LNCaP clone FGC (cell line): ENCODE measurements at regions not wholly inside any gene's neighbourhood (a gene's known extent, or its start where the extent isn't known, plus 50 kb on each side); places are given as distances from the start of the nearest gene placed in this dataset.

ENCODE experiments used
- DNase-seq: peaks from one replicate; pipeline ENCODE4 v3.0.0-alpha.2; 2011; ENCODE audit warnings: low read depth
- H3K4me3 ChIP-seq: 2 replicates; pipeline ENCODE4 v1.5.1; 2011; ENCODE audit warnings: mild to moderate bottlenecking, low read depth, low read length, control low read depth
- CTCF ChIP-seq: IDR thresholded peaks from 2 replicates; pipeline ENCODE4 v1.5.1; 2012; ENCODE audit warnings: mild to moderate bottlenecking; ENCODE audit not compliant: control insufficient read depth, insufficient read depth; ENCODE audit errors: extremely low read depth

- H3K4me3 ChIP-seq, result no peak overlapping the region
- DNase-seq, result no peak
- no peak for TF ChIP-seq CTCF
These were observed 89.5 kb downstream of the ADRA2C start for GRCh38 chr4:3855646-3856045.

GRCh38 chr4:3856604-3857204 is 90.5 kb downstream of the ADRA2C start:
- H3K4me3 ChIP-seq, result no peak overlapping the region
- DNase-seq, result no peak
- TF ChIP-seq CTCF, result no peak

- no peak for DNase-seq
- H3K4me3 ChIP-seq, result no peak overlapping the region
- TF ChIP-seq CTCF, result no peak
These were observed 91.2 kb downstream of the ADRA2C start for GRCh38 chr4:3857269-3857926.

GRCh38 chr4:3858046-3858730 is 92.0 kb downstream of the ADRA2C start:
- no peak for DNase-seq
- no peak overlapping the region for H3K4me3 ChIP-seq
- TF ChIP-seq CTCF, result no peak

GRCh38 chr4:3858765-3859388 is 92.7 kb downstream of the ADRA2C start:
- no peak overlapping the region for H3K4me3 ChIP-seq
- TF ChIP-seq CTCF, result no peak
- DNase-seq, result no peak

- no peak overlapping the region for H3K4me3 ChIP-seq
- no peak for TF ChIP-seq CTCF
- no peak for DNase-seq
These were observed 93.4 kb downstream of the ADRA2C start for GRCh38 chr4:3859571-3859970.
